PC-9 (cell line): ENCODE measurements at regions not wholly inside any gene's neighbourhood (a gene's known extent, or its start where the extent isn't known, plus 50 kb on each side); places are given as distances from the start of the nearest gene placed in this dataset.

Experiments used
- EZH2 ChIP-seq: fragments of 200-600 bp; sonication (generic); IDR thresholded peaks from 2 replicates; pipeline ENCODE4 v1.8.0; 2017; ENCODE audit warnings: antibody characterized with exemption, low read depth
- TF ChIP-seq, protein P1 (sequence below): fragments of 200-600 bp; sonication (generic); conservative IDR thresholded peaks from 2 replicates; pipeline ENCODE4 v1.6.1; 2017; ENCODE audit warnings: mixed run types, antibody characterized with exemption, mild to moderate bottlenecking, moderate library complexity

DNA sequence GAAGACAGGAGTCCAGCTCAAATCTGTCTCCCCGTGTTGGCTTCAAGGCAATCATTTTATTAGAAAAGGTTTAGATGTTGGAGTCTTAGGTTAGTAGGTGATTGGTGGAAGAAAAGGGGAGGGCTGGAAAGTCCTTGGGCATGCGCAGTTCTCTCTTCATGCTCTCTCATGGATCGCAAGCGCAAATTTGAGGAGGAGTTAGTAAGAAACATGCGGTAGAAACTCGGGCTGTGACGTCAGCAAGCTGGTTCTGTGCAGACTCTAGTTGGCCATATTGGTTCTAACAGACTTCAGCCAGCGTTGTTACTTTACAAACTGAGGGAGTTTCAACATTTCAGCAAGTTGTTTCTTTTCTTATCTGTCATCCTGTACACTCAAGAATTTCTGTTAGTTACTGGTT lies 392.2 kb downstream of the CDK5RAP2 start:
- TF ChIP-seq, protein P1, sequence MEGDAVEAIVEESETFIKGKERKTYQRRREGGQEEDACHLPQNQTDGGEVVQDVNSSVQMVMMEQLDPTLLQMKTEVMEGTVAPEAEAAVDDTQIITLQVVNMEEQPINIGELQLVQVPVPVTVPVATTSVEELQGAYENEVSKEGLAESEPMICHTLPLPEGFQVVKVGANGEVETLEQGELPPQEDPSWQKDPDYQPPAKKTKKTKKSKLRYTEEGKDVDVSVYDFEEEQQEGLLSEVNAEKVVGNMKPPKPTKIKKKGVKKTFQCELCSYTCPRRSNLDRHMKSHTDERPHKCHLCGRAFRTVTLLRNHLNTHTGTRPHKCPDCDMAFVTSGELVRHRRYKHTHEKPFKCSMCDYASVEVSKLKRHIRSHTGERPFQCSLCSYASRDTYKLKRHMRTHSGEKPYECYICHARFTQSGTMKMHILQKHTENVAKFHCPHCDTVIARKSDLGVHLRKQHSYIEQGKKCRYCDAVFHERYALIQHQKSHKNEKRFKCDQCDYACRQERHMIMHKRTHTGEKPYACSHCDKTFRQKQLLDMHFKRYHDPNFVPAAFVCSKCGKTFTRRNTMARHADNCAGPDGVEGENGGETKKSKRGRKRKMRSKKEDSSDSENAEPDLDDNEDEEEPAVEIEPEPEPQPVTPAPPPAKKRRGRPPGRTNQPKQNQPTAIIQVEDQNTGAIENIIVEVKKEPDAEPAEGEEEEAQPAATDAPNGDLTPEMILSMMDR = no peak
- TF ChIP-seq EZH2 = no peak
